Type B pancreatic cell (in vitro differentiated cells): ENCODE measurements at regions not wholly inside any gene's neighbourhood (a gene's known extent, or its start where the extent isn't known, plus 50 kb on each side); places are given as distances from the start of the nearest gene placed in this dataset.

ENCODE experiments used
- DNase-seq: peaks from one replicate; pipeline ENCODE4 v3.0.0; 2021; ENCODE audit warnings: mixed read lengths; ENCODE audit not compliant: unreplicated experiment; ENCODE audit errors: extremely low spot score
- H3K27ac Mint-ChIP-seq: 2 replicates; pipeline ENCODE4 v1.8.0; 2021; ENCODE audit warnings: mild to moderate bottlenecking, mixed read lengths
- H3K27me3 Mint-ChIP-seq: 2 replicates; pipeline ENCODE4 v1.8.0; 2021; ENCODE audit warnings: mixed read lengths
- H3K36me3 Mint-ChIP-seq: 2 replicates; pipeline ENCODE4 v1.8.0; 2021; ENCODE audit warnings: mixed read lengths
- H3K4me1 Mint-ChIP-seq: one replicate; pipeline ENCODE4 v1.8.0; 2021; ENCODE audit warnings: mixed read lengths; ENCODE audit not compliant: unreplicated experiment
- H3K4me3 Mint-ChIP-seq: 2 replicates; pipeline ENCODE4 v1.8.0; 2021; ENCODE audit warnings: mild to moderate bottlenecking, mixed read lengths
- H3K9me3 Mint-ChIP-seq: 2 replicates; pipeline ENCODE4 v1.8.0; 2021; ENCODE audit warnings: mixed read lengths
- CTCF ChIP-seq: fragments of 200-600 bp; sonication (generic); conservative IDR thresholded peaks from 2 replicates; pipeline ENCODE4 v1.5.0; 2021; ENCODE audit warnings: antibody characterized with exemption, mild to moderate bottlenecking

GRCh38 chr18:22318745-22319407 lies 98.8 kb downstream of the CTAGE1 start:
- H3K9me3 Mint-ChIP-seq = no peaks in the 10 kb centered on the region
- no peak overlapping the region for H3K27ac Mint-ChIP-seq
- H3K4me3 Mint-ChIP-seq = no peak overlapping the region
- H3K36me3 Mint-ChIP-seq = no peaks in the 10 kb centered on the region
- no peak for TF ChIP-seq CTCF
- H3K4me1 Mint-ChIP-seq = peaks cover 12% of the 10 kb centered on the region
- H3K27me3 Mint-ChIP-seq = no peaks in the 10 kb centered on the region
- DNase-seq = no peak

- TF ChIP-seq CTCF = no peak
- H3K27ac Mint-ChIP-seq = no peak overlapping the region
- H3K36me3 Mint-ChIP-seq = no peaks in the 10 kb centered on the region
- H3K4me1 Mint-ChIP-seq = peaks cover 5% of the 10 kb centered on the region
- H3K27me3 Mint-ChIP-seq = no peaks in the 10 kb centered on the region
- no peaks in the 10 kb centered on the region for H3K9me3 Mint-ChIP-seq
- H3K4me3 Mint-ChIP-seq = no peak overlapping the region
- DNase-seq = no peak
Measured at GRCh38 chr18:22314420-22314819, 103.3 kb downstream of the CTAGE1 start.

DNA sequence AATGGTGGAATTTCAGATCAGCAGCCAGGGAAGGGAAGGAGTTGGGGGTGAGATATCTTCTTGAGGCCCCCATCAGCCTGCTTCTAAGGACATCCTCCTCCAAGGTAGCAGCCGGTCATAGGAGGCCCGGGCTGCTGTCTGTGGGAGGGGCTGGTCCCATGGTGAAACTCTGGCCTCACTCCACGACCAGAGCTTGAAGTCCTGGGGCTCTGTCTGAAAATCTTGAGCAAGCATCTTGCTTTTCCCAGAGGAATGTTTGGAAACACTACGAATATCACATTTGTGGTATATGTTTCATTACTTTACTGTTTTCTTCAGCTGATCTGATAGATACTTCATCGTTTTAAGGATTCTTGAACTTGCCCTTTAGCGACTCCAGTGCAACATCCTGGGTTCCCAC lies 103.7 kb downstream of the CTAGE1 start:
- no peak for DNase-seq
- Mint-ChIP-seq H3K9me3 (no peaks in the 10 kb centered on the region), H3K36me3 (no peaks in the 10 kb centered on the region), H3K27me3 (no peaks in the 10 kb centered on the region), H3K27ac (no peak overlapping the region), H3K4me3 (no peak overlapping the region), H3K4me1 (peaks cover 5% of the 10 kb centered on the region)
- TF ChIP-seq CTCF = no peak

- H3K9me3 Mint-ChIP-seq = no peaks in the 10 kb centered on the region
- no peak overlapping the region for H3K27ac Mint-ChIP-seq
- no peaks in the 10 kb centered on the region for H3K36me3 Mint-ChIP-seq
- no peak for DNase-seq
- H3K4me1 Mint-ChIP-seq = no peaks in the 10 kb centered on the region
- no peak for TF ChIP-seq CTCF
- no peaks in the 10 kb centered on the region for H3K27me3 Mint-ChIP-seq
- H3K4me3 Mint-ChIP-seq = no peak overlapping the region
Measured at GRCh38 chr18:22311301-22311700, 106.4 kb downstream of the CTAGE1 start.

- no peak overlapping the region for H3K27ac Mint-ChIP-seq
Measured at GRCh38 chr18:22309191-22309590, 108.5 kb downstream of the CTAGE1 start.

More at GRCh38 chr18:22309191-22309590, 108.5 kb downstream of the CTAGE1 start:
- H3K9me3 Mint-ChIP-seq = no peaks in the 10 kb centered on the region
- DNase-seq = no peak
- no peak for TF ChIP-seq CTCF
- no peaks in the 10 kb centered on the region for H3K27me3 Mint-ChIP-seq
- no peaks in the 10 kb centered on the region for H3K36me3 Mint-ChIP-seq
- H3K4me3 Mint-ChIP-seq = no peak overlapping the region
- no peaks in the 10 kb centered on the region for H3K4me1 Mint-ChIP-seq
